ENCODE measurements at regions not wholly inside any gene's neighbourhood (a gene's known extent, or its start where the extent isn't known, plus 50 kb on each side); places are given as distances from the start of the nearest gene placed in this dataset.

GRCh38 chr3:8359133-8359532, 142.5 kb upstream of the LMCD1 start:
- no peak for DNase-seq (ENCODE audit: low spot score)
- TF ChIP-seq CTCF (IDR thresholded peaks at IDR 0.05): no peak
- Histone ChIP-seq H3K4me3 (no peak overlapping the region), H3K27ac (no peak overlapping the region)

- H3K27ac ChIP-seq: no peak overlapping the region
- TF ChIP-seq CTCF (IDR thresholded peaks at IDR 0.05): no peak
- H3K4me3 ChIP-seq: no peak overlapping the region
- no peak for DNase-seq (ENCODE audit: low spot score)
Observed at GRCh38 chr3:8363200-8363599, 138.4 kb upstream of the LMCD1 start.

- H3K27ac ChIP-seq: no peak overlapping the region
- no peak for TF ChIP-seq CTCF (IDR thresholded peaks at IDR 0.05)
- no peak overlapping the region for H3K4me3 ChIP-seq
- DNase-seq (ENCODE audit: low spot score): no peak
Observed at GRCh38 chr3:8365541-8365940, 136.1 kb upstream of the LMCD1 start.

GRCh38 chr3:8366219-8366810, 135.3 kb upstream of the LMCD1 start:
- Histone ChIP-seq H3K27ac (no peak overlapping the region), H3K4me3 (no peak overlapping the region)
- no peak for TF ChIP-seq CTCF (IDR thresholded peaks at IDR 0.05)
- DNase-seq (ENCODE audit: low spot score): no peak

- no peak overlapping the region for H3K27ac ChIP-seq
- TF ChIP-seq CTCF (IDR thresholded peaks at IDR 0.05): no peak
- no peak overlapping the region for H3K4me3 ChIP-seq
Observed at GRCh38 chr3:8368598-8368997, 133.0 kb upstream of the LMCD1 start.

GRCh38 chr3:8369638-8370037, 132.0 kb upstream of the LMCD1 start:
- H3K4me3 ChIP-seq: no peak overlapping the region

More at GRCh38 chr3:8368598-8368997, 133.0 kb upstream of the LMCD1 start:
- no peak for DNase-seq (ENCODE audit: low spot score)

More at GRCh38 chr3:8369638-8370037, 132.0 kb upstream of the LMCD1 start:
- H3K27ac ChIP-seq: no peak overlapping the region
- no peak for TF ChIP-seq CTCF (IDR thresholded peaks at IDR 0.05)
- DNase-seq (ENCODE audit: low spot score): no peak
